Naive thymus-derived CD8-positive, alpha-beta T cell (primary cell): ENCODE measurements at regions not wholly inside any gene's neighbourhood (a gene's known extent, or its start where the extent isn't known, plus 50 kb on each side); places are given as distances from the start of the nearest gene placed in this dataset.

Experiments
- ATAC-seq, 2 donors: fragments of 150-1000 bp; cut with Tn5 transposase in 1 of 2; sonication (Bioruptor Pico), chemical (Tn5 transposase) in 1 of 2; 1 replicate in 1 of 2; 2 replicates in 1 of 2; pipeline ENCODE4 v1.10.0; 2021; ENCODE audit warnings: mild to moderate bottlenecking in 2 of 2, moderate library complexity in 2 of 2
- POLR2A ChIA-PET: fragments of 350-600 bp; sonication (Branson Sonifier 250); formaldehyde crosslinking; loops from one replicate; lab custom pipeline; 2021; ENCODE audit warnings: antibody characterized with exemption; lab: Charles Lee
- DNase-seq, 10 donors: peaks; one replicate each; pipeline versions ENCODE4 v3.0.0 to v3.0.0-alpha.2; 2020 to 2022
- H3K27ac Mint-ChIP-seq, 10 donors: one replicate each; pipeline ENCODE4 v1.8.0; 2020 to 2022; ENCODE audit warnings: mild to moderate bottlenecking in 10 of 10, mixed read lengths in 10 of 10, moderate library complexity in 4 of 10, inconsistent platforms in 1 of 10
- H3K27me3 Mint-ChIP-seq, 5 donors: one replicate each; pipeline ENCODE4 v1.8.0; 2021 to 2022; ENCODE audit warnings: mixed read lengths in 5 of 5
- H3K36me3 Mint-ChIP-seq, 3 donors: one replicate each; pipeline ENCODE4 v1.8.0; 2020 to 2022; ENCODE audit warnings: mixed read lengths in 3 of 3, mild to moderate bottlenecking in 2 of 3, inconsistent platforms in 1 of 3
- H3K4me1 Mint-ChIP-seq, 4 donors: one replicate each; pipeline ENCODE4 v1.8.0; 2021 to 2022; ENCODE audit warnings: mixed read lengths in 4 of 4
- H3K4me3 Mint-ChIP-seq, 10 donors: one replicate each; pipeline ENCODE4 v1.8.0; 2020 to 2022; ENCODE audit warnings: mild to moderate bottlenecking in 10 of 10, mixed read lengths in 10 of 10, moderate library complexity in 6 of 10, inconsistent platforms in 1 of 10
- H3K9me3 Mint-ChIP-seq, 9 donors: one replicate each; pipeline ENCODE4 v1.8.0; 2020 to 2022; ENCODE audit warnings: mixed read lengths in 9 of 9, mild to moderate bottlenecking in 3 of 9, inconsistent platforms in 1 of 9, moderate library complexity in 1 of 9

DNA sequence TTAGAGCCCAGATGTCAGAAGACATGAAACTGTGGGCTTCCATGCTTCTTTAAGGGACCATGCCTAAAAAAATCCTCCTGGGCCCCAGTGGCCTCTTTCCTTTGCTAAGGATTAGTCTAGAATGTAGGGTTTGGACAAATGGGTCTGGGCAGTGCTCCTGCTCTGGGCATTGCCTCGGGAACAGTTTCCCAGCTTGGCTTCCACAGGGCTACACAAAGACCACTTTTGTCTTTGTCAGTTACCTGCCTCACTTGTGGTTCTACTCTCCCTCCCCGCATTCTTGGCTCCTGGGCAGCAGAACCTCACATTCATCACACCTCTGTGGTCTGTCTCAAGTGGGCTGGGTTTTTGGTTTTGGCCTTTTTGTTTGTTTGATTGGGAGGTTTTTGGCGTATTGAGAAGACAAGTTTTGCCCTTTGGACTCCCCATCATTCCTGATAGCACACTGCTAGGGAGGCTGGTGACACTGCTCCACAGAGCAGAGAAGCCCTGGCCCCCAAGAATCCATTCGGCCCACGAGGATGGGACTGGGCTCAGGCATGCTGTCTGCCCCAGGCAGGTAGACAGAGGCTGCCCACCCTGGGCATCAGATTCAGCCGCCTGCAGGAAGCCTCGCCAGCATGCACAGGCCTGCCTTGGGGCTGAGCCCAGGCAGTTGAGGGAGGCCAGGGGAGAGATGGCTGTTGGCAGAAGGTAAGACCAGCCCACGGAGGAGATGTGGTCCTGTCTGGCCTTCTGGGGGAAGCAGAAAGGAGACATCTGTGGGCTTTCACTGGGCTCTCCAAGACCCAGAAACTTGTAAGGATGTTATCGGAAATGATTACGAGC is 343.7 kb downstream of the WDR11 start:
- no peaks in the 10 kb centered on the region for H3K36me3 Mint-ChIP-seq
- H3K4me3 Mint-ChIP-seq = peak overlapping the region in 1 of 10 donors; percentile 33
- H3K27ac Mint-ChIP-seq = no peak overlapping the region
- peaks cover 0 to 8% (median 0%) of the 10 kb centered on the region in 9 donors for H3K9me3 Mint-ChIP-seq
- DNase-seq = no peak
- ATAC-seq = no peak
- no peaks in the 10 kb centered on the region for H3K4me1 Mint-ChIP-seq
- POLR2A ChIA-PET = no interaction called here
- no peaks in the 10 kb centered on the region for H3K27me3 Mint-ChIP-seq

DNA sequence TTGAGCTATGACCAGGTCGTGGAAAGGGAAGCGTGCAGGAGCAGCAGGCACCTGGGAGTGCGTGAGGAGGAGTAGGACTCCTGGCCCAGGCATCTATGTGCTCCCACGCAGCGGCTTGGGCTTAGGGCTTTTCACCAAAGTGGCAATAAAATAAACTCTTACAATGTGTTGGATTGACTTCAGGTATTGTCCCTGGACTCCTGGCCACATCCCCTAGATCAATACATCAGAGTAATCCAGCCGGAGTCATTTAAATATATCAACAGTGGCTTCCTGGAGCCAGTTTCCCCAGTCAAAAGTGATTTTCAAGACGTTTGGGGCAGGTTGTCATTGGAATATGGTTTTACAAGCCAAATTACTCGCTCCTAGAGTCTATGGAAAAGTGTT is 344.4 kb downstream of the WDR11 start:
- POLR2A ChIA-PET = no interaction called here
- H3K9me3 Mint-ChIP-seq = peaks cover 0 to 12% (median 0%) of the 10 kb centered on the region in 9 donors
- no peak overlapping the region for H3K27ac Mint-ChIP-seq
- DNase-seq (no peak), ATAC-seq (no peak)
- no peaks in the 10 kb centered on the region for H3K27me3 Mint-ChIP-seq
- no peak overlapping the region for H3K4me3 Mint-ChIP-seq
- H3K36me3 Mint-ChIP-seq = no peaks in the 10 kb centered on the region
- no peaks in the 10 kb centered on the region for H3K4me1 Mint-ChIP-seq

DNA sequence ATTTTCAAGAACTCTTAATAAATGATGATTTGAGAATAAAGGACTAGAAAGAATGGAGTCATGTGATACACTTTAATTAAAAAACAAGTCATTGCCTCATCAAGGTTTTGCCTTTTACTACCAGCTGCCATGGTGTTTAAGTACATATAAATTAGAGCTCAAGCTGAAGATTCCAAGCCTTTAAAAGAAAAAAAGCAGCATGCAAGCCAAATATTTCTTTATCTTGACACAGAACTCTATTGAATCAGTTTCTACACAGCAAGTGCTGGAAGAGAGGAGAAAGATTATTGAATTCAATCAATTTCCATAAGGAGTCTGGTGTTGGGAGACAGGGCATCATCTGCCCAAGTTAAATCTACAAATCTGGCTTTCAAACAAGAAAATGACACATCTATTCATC is 347.9 kb downstream of the WDR11 start:
- H3K27ac Mint-ChIP-seq = no peak overlapping the region
- POLR2A ChIA-PET = no interaction called here
- no peaks in the 10 kb centered on the region for H3K36me3 Mint-ChIP-seq
- H3K4me3 Mint-ChIP-seq = no peak overlapping the region
- peaks cover 0 to 4% (median 0%) of the 10 kb centered on the region in 5 donors for H3K27me3 Mint-ChIP-seq
- peaks cover 0 to 8% (median 0%) of the 10 kb centered on the region in 9 donors for H3K9me3 Mint-ChIP-seq
- H3K4me1 Mint-ChIP-seq = no peaks in the 10 kb centered on the region
- DNase-seq (no peak), ATAC-seq (no peak)

DNA sequence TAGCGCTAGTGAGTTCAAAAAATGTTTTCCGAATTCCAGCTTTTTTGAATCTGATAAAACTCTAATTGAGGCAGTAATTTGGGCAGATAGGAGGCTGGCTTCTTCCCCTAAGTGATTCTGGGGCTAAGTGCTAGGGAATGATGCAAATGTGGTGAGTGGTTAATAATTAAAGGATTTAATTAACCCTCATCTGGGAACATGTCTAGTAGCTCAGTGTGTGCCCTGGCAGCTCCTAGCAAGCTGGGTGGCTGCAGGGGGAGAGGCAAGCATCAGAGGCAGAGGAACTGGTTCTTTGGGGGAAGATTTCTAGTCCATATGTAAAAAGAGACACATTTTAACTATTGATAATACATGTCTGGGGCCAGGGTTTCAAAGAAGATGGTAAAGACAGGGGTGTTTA is 354.5 kb downstream of the WDR11 start:
- peaks cover 0 to 4% (median 0%) of the 10 kb centered on the region in 9 donors for H3K9me3 Mint-ChIP-seq
- no peaks in the 10 kb centered on the region for H3K36me3 Mint-ChIP-seq
- no peaks in the 10 kb centered on the region for H3K4me1 Mint-ChIP-seq

DNA sequence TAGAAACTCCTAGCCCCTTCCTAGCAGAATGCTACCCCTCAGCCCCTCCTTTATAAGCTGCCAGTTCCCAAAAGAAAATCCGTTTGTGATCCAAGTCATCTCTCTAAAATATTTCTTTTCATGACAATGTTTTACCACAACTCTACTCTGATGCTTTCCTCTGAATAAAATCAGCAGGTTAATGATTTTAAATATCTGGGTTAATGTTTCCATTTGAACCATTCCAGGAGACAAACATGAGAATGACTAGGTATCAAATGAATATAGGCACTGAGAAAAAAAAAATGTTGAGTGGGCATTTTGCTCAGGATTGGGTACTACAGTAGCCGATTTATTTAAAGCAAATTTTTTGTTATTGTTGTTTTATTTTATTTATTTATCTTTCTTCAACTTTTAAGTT is 360.3 kb downstream of the WDR11 start:
- ATAC-seq (no peak), DNase-seq (no peak)
- Mint-ChIP-seq H3K27me3 (peaks cover 0 to 7% (median 0%) of the 10 kb centered on the region in 5 donors), H3K27ac (no peak overlapping the region), H3K9me3 (peaks cover 0 to 4% (median 0%) of the 10 kb centered on the region in 9 donors), H3K4me1 (no peaks in the 10 kb centered on the region), H3K36me3 (no peaks in the 10 kb centered on the region), H3K4me3 (no peak overlapping the region)
- POLR2A ChIA-PET = no interaction called here

More for the DNA sequence above, 354.5 kb downstream of the WDR11 start:
- Mint-ChIP-seq H3K27ac (no peak overlapping the region), H3K4me3 (no peak overlapping the region), H3K27me3 (peaks cover 0 to 8% (median 2%) of the 10 kb centered on the region in 5 donors)
- ATAC-seq = no peak
- POLR2A ChIA-PET = no interaction called here
- no peak for DNase-seq

DNA sequence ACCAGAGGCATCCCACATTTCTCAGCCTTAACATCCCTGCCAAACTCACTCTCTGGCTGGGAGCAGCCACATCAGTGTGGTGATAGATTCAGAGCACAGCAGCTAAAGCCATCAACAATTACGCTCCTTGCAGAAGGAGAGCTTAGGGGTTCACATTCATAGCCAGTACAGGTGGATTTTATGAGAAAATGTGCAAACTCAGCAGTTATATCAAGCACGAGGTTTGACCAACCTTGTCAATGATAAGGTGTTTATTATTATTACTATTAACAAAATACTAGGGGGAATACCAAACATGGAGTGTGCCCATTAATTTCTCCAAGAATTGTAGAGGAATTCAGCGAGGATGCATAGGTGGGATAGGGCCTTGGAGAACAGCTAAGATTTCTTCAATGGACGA is 362.3 kb downstream of the WDR11 start:
- H3K27me3 Mint-ChIP-seq = peaks cover 0 to 3% (median 0%) of the 10 kb centered on the region in 5 donors
- no peak overlapping the region for H3K27ac Mint-ChIP-seq
- no peak for DNase-seq
- POLR2A ChIA-PET = no interaction called here
- no peaks in the 10 kb centered on the region for H3K36me3 Mint-ChIP-seq
- H3K9me3 Mint-ChIP-seq = peaks cover 0 to 4% (median 0%) of the 10 kb centered on the region in 9 donors
- no peak overlapping the region for H3K4me3 Mint-ChIP-seq
- H3K4me1 Mint-ChIP-seq = no peaks in the 10 kb centered on the region
- ATAC-seq = no peak

DNA sequence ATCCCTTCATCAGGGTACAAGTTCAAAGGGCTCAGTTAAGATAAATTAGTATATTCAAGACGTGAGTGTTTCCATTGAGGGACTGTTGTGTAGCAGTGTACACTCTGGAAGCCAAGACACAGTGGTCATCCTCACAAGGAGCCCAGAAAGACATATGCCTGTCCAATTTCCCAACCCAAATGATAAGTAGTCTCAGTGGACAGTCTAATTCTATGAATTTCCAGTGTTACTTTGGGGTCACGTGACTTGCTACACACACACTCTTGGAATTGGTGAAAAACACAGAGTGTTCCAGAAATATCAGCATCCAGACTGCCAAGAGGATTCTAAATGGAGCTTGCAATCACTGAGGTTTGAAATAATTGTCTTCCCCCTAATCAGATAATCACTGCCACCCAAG is 365.1 kb downstream of the WDR11 start:
- no peak for DNase-seq
- peaks cover 0 to 3% (median 2%) of the 10 kb centered on the region in 5 donors for H3K27me3 Mint-ChIP-seq

DNA sequence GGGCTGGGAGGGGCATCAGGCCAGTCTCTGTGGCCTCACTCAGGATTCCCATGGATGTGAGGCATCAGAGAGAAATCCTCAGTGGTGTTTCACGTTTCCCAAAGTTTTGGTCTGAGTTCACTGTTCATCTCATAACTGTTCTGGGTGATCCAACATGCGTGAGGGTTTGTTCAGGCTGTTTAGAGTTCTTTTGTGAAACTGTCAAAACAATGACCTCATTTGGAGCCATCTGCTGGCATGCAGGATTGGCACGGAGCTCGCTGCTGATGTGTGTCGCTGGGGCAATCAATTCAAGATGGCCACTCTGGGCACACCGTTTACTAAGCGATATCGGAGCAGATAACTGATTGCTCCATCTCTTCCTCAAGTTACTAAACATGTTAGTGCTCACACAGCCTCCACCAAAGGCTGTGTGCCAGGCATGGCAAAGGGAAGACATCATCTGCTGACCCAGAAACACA is 365.6 kb downstream of the WDR11 start:
- no peak overlapping the region for H3K4me3 Mint-ChIP-seq
- ATAC-seq = no peak
- H3K4me1 Mint-ChIP-seq = no peaks in the 10 kb centered on the region
- POLR2A ChIA-PET = no interaction called here
- no peaks in the 10 kb centered on the region for H3K36me3 Mint-ChIP-seq
- peaks cover 0 to 7% (median 3%) of the 10 kb centered on the region in 5 donors for H3K27me3 Mint-ChIP-seq
- H3K9me3 Mint-ChIP-seq = peaks cover 0 to 4% (median 0%) of the 10 kb centered on the region in 9 donors
- H3K27ac Mint-ChIP-seq = no peak overlapping the region
- no peak for DNase-seq

More for the DNA sequence above, 365.1 kb downstream of the WDR11 start:
- Mint-ChIP-seq H3K27ac (no peak overlapping the region), H3K4me3 (no peak overlapping the region), H3K4me1 (no peaks in the 10 kb centered on the region), H3K36me3 (no peaks in the 10 kb centered on the region), H3K9me3 (peaks cover 0 to 4% (median 0%) of the 10 kb centered on the region in 9 donors)
- POLR2A ChIA-PET = no interaction called here
- no peak for ATAC-seq

DNA sequence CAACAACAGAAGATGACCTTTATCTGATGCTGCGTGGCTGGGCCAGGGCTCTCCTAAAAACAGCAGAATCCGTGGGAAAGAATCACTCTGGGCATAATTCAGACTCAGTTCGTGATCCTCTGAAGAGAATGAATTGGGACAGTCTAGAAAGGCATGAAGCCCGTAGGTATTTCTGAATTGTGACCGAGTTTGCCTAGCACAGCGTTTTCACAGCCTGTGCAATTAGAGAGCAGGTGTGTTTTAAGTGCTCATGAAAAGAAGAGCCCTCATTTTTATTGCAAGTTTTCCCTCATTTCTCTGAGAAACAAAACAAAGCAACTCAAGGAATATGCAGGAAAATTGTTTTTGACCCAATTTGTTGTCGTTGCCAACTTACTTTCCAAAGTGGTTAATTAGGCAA is 366.2 kb downstream of the WDR11 start:
- ATAC-seq (no peak), DNase-seq (no peak)
- POLR2A ChIA-PET = no interaction called here
- no peak overlapping the region for H3K4me3 Mint-ChIP-seq
- H3K4me1 Mint-ChIP-seq = no peaks in the 10 kb centered on the region
- peaks cover 0 to 9% (median 3%) of the 10 kb centered on the region in 5 donors for H3K27me3 Mint-ChIP-seq
- peaks cover 0 to 4% (median 0%) of the 10 kb centered on the region in 9 donors for H3K9me3 Mint-ChIP-seq
- H3K27ac Mint-ChIP-seq = no peak overlapping the region
- no peaks in the 10 kb centered on the region for H3K36me3 Mint-ChIP-seq

DNA sequence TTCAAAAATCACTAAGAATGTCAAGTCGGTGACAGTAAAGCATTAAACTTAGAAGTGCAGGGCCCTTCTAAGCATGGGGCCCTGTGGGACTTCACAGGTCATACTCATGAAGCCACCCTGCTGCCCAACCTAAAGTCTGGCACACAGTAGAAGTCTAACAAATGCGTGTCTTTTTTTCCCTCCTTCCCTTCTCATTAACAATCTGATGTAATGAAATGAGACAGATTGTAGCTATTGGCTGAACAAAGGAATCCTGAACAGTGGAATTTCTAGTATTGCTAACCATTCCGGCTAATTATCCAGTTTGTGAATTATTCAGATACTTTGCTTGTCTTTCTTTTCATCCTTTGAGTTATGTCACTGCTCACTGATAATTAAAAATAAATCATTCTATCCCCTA is 369.9 kb downstream of the WDR11 start:
- ATAC-seq = no peak
- DNase-seq = no peak
- Mint-ChIP-seq H3K4me3 (no peak overlapping the region), H3K27me3 (peaks cover 0 to 9% (median 3%) of the 10 kb centered on the region in 5 donors), H3K9me3 (peaks cover 0 to 6% (median 0%) of the 10 kb centered on the region in 9 donors), H3K4me1 (no peaks in the 10 kb centered on the region), H3K36me3 (no peaks in the 10 kb centered on the region), H3K27ac (no peak overlapping the region)
- POLR2A ChIA-PET = no interaction called here

DNA sequence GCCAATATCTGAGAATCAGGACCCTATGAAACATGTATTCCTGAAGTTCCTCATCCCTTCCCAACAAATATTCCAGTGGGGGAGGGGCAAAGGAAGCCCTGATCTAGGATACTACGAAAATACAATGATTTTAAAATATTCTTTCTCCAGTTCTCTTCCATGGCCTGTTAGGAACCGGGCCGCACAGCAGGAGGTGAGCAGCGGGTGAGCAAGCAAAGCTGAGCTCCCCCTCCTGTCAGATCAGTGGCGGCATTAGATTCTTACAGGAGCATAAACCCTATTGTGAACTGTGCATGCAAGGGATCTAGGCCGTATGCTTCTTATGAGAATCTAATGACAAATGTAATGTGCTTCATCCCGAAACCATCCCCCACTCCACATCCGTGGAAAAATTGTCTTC is 370.8 kb downstream of the WDR11 start:
- ATAC-seq = no peak
- Mint-ChIP-seq H3K36me3 (no peaks in the 10 kb centered on the region), H3K27me3 (peaks cover 0 to 9% (median 3%) of the 10 kb centered on the region in 5 donors), H3K4me3 (no peak overlapping the region), H3K9me3 (peaks cover 0 to 6% (median 0%) of the 10 kb centered on the region in 9 donors), H3K27ac (no peak overlapping the region), H3K4me1 (no peaks in the 10 kb centered on the region)
- no peak for DNase-seq
- POLR2A ChIA-PET = no interaction called here

DNA sequence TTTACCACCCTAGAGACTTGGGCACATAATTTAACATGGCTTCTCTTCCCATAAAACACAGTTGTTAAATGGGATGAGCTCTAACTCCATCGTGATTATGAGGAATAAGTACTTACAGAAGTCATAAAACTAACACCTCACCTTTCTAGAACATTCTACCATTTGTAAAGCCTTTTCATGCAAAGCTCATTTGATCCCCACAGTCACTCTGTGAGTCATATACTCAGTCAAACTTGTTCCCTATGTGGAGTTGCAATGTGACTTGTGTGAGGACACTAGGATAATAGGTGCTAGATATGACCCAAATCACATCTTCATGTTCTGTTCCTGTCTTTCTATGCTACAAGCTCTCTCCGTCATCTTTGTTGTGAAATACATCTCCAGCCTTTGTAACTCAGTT is 371.7 kb downstream of the WDR11 start:
- Mint-ChIP-seq H3K9me3 (peaks cover 0 to 6% (median 0%) of the 10 kb centered on the region in 9 donors), H3K4me1 (no peaks in the 10 kb centered on the region), H3K4me3 (no peak overlapping the region), H3K27me3 (peaks cover 0 to 9% (median under 1%) of the 10 kb centered on the region in 5 donors), H3K36me3 (no peaks in the 10 kb centered on the region), H3K27ac (no peak overlapping the region)
- no peak for DNase-seq
- POLR2A ChIA-PET = no interaction called here
- ATAC-seq = no peak

DNA sequence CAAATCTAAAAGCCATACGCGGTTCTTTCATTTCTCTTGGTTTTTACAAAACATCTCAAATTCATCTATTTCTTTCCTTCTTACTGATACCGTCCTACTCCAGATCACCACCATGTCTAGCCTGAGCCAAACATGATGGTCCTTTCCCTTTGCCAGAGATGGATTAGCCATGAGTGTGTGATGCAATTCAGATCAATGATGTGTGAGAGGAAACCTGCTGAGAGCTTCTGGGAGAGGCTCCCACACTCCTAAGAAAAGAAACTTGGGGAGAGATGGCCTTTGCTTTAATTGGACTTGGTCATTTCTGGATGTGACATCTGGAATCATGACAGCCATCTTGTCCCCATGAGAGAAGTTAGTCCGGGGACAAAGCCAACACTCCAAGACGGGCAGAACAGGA is 367.2 kb downstream of the FGFR2 start:
- Mint-ChIP-seq H3K27ac (no peak overlapping the region), H3K4me3 (no peak overlapping the region), H3K4me1 (no peaks in the 10 kb centered on the region), H3K36me3 (peaks cover 0 to 3% (median 0%) of the 10 kb centered on the region in 3 donors), H3K9me3 (peaks cover 4 to 19% (median 6%) of the 10 kb centered on the region in 9 donors), H3K27me3 (peaks cover 0 to 9% (median 3%) of the 10 kb centered on the region in 5 donors)
- no peak for DNase-seq
- POLR2A ChIA-PET = no interaction called here
- ATAC-seq = no peak
